KMS-11 (cell line): ENCODE measurements at regions not wholly inside any gene's neighbourhood (a gene's known extent, or its start where the extent isn't known, plus 50 kb on each side); places are given as distances from the start of the nearest gene placed in this dataset.

Experiments used
- H2AFZ ChIP-seq: fragments of 200-600 bp; sonication (generic); 2 replicates; pipeline ENCODE4 v1.6.1; 2016; ENCODE audit warnings: antibody characterized with exemption, mixed run types, low read depth
- H3K27ac ChIP-seq: fragments of 200-600 bp; sonication (generic); 2 replicates; pipeline ENCODE4 v1.6.1; 2016; ENCODE audit warnings: mild to moderate bottlenecking, mixed run types
- H3K27me3 ChIP-seq: fragments of 200-600 bp; sonication (generic); 2 replicates; pipeline ENCODE4 v1.6.1; 2017; ENCODE audit warnings: mild to moderate bottlenecking, low read depth, mixed run types, moderate library complexity; ENCODE audit not compliant: insufficient read depth
- H3K36me3 ChIP-seq: fragments of 200-600 bp; sonication (generic); 2 replicates; pipeline ENCODE4 v1.6.1; 2017; ENCODE audit warnings: mild to moderate bottlenecking, mixed run types; ENCODE audit not compliant: insufficient read depth
- H3K4me1 ChIP-seq: fragments of 200-600 bp; sonication (generic); 2 replicates; pipeline ENCODE4 v1.6.1; 2016; ENCODE audit warnings: mild to moderate bottlenecking, low read depth, mixed run types; ENCODE audit not compliant: poor library complexity, severe bottlenecking
- H3K4me2 ChIP-seq: fragments of 200-600 bp; sonication (generic); 2 replicates; pipeline ENCODE4 v1.7.0; 2016; ENCODE audit warnings: mild to moderate bottlenecking, mixed run types
- H3K4me3 ChIP-seq: fragments of 200-600 bp; sonication (generic); IDR thresholded peaks from 2 replicates; pipeline ENCODE4 v1.6.1; 2017; ENCODE audit warnings: low read depth, low read length, mixed read lengths; ENCODE audit not compliant: insufficient read depth
- H3K79me2 ChIP-seq: fragments of 200-600 bp; sonication (generic); 2 replicates; pipeline ENCODE4 v1.6.1; 2016; ENCODE audit warnings: low read depth, mixed run types; ENCODE audit not compliant: insufficient read depth
- H3K9ac ChIP-seq: fragments of 200-600 bp; sonication (generic); 2 replicates; pipeline ENCODE4 v1.6.1; 2016; ENCODE audit warnings: mild to moderate bottlenecking, mixed run types
- H4K20me1 ChIP-seq: fragments of 200-600 bp; sonication (generic); 2 replicates; pipeline ENCODE4 v1.6.1; 2016; ENCODE audit warnings: mild to moderate bottlenecking, mixed run types; ENCODE audit not compliant: insufficient read depth
- TF ChIP-seq, protein P1 (sequence below): fragments of 200-600 bp; sonication (generic); conservative IDR thresholded peaks from 2 replicates; pipeline ENCODE4 v1.6.1; 2017; ENCODE audit warnings: low read depth, mild to moderate bottlenecking, antibody characterized with exemption, low read length, moderate library complexity, mixed read lengths

DNA sequence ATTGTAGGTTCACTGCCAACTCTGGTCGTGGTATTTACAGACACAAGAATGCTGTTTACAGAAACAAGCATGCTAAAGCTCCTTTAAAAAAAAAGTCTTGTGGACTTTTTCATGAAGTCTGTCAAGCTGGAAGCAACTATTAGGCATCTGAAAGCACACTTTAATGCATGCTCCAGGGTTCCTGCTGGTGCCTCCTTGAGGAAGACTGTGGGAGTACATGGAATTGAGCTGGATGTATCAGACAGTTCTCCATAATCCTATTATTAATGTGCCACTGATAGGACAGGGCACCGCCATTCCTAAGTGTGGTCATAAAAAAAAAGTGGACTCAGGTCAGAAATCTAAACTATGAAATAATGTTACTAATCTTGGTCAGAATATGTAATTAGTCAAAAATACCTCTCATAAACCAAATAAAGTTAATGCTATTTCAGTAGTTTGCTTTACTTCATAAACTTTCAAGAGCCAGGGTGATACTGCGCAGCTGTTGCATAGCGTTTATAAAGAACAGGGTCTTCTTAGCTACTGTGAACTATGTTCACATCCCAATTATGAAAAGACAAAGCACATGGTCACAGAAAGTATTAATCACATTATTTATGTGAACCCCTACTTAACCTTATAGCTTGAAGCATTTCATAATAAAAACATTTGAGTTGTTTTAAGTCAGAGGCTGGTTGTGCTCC lies 390.8 kb upstream of the PTGER4 start:
- no peak overlapping the region for H3K27ac ChIP-seq
- TF ChIP-seq, protein P1, sequence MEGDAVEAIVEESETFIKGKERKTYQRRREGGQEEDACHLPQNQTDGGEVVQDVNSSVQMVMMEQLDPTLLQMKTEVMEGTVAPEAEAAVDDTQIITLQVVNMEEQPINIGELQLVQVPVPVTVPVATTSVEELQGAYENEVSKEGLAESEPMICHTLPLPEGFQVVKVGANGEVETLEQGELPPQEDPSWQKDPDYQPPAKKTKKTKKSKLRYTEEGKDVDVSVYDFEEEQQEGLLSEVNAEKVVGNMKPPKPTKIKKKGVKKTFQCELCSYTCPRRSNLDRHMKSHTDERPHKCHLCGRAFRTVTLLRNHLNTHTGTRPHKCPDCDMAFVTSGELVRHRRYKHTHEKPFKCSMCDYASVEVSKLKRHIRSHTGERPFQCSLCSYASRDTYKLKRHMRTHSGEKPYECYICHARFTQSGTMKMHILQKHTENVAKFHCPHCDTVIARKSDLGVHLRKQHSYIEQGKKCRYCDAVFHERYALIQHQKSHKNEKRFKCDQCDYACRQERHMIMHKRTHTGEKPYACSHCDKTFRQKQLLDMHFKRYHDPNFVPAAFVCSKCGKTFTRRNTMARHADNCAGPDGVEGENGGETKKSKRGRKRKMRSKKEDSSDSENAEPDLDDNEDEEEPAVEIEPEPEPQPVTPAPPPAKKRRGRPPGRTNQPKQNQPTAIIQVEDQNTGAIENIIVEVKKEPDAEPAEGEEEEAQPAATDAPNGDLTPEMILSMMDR: no peak
- no peaks in the 10 kb centered on the region for H3K79me2 ChIP-seq
- H4K20me1 ChIP-seq: no peaks in the 10 kb centered on the region
- no peaks in the 10 kb centered on the region for H3K4me1 ChIP-seq
- no peaks in the 10 kb centered on the region for H3K27me3 ChIP-seq
- H3K36me3 ChIP-seq: no peaks in the 10 kb centered on the region
- no peak overlapping the region for H3K4me3 ChIP-seq
- H3K9ac ChIP-seq: no peak overlapping the region
- H2AFZ ChIP-seq: no peak overlapping the region
- no peak overlapping the region for H3K4me2 ChIP-seq

DNA sequence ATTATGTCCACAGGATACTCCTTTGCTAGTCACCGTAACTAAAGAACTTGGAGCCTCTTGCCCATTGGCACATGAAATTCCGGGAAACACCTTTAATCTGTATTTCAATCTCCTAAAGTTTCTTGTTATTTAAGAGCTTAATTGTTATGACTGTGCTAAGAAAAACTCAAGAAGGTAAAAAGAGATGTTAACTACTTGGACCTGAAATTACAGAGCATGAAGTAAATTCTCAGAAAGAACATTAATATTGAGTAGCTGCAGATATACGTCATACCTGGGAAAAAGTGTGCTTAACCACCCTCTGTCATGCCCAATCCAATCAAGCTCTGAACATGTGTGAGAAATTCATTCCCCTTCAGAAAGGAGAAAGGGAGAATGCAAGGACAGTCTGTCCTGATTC lies 394.9 kb upstream of the PTGER4 start:
- no peak overlapping the region for H2AFZ ChIP-seq
- H3K4me3 ChIP-seq: no peak overlapping the region
- no peaks in the 10 kb centered on the region for H3K4me1 ChIP-seq
- no peaks in the 10 kb centered on the region for H4K20me1 ChIP-seq
- no peaks in the 10 kb centered on the region for H3K27me3 ChIP-seq
- H3K4me2 ChIP-seq: no peak overlapping the region
- no peak overlapping the region for H3K9ac ChIP-seq
- TF ChIP-seq, protein P1: no peak
- H3K27ac ChIP-seq: no peak overlapping the region
- H3K79me2 ChIP-seq: no peaks in the 10 kb centered on the region
- no peaks in the 10 kb centered on the region for H3K36me3 ChIP-seq

DNA sequence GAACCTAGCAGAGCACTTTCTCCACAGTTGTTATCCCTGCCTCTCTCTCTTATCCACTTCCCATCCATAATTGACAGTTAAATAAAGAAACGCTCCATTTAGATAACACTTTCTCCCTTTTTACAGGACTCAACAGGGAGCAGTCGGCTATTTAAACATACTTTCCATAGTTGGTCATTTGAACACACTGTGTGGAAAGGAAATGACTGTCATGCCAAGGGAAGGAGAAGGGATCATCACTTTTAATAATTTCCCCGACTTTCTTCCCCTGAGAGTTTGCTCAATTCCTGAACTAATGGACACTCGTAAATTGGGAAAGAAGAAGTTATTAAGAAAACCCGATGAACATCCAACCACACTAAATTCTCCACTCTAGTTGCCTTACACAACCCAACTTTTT lies 400.8 kb upstream of the PTGER4 start:
- no peak overlapping the region for H3K9ac ChIP-seq
- H3K4me3 ChIP-seq: no peak overlapping the region
- no peak overlapping the region for H2AFZ ChIP-seq
- H3K27me3 ChIP-seq: no peaks in the 10 kb centered on the region
- H3K36me3 ChIP-seq: no peaks in the 10 kb centered on the region
- H3K79me2 ChIP-seq: no peaks in the 10 kb centered on the region
- TF ChIP-seq, protein P1: no peak
- no peak overlapping the region for H3K4me2 ChIP-seq
- H4K20me1 ChIP-seq: no peaks in the 10 kb centered on the region
- H3K27ac ChIP-seq: no peak overlapping the region
- no peaks in the 10 kb centered on the region for H3K4me1 ChIP-seq

DNA sequence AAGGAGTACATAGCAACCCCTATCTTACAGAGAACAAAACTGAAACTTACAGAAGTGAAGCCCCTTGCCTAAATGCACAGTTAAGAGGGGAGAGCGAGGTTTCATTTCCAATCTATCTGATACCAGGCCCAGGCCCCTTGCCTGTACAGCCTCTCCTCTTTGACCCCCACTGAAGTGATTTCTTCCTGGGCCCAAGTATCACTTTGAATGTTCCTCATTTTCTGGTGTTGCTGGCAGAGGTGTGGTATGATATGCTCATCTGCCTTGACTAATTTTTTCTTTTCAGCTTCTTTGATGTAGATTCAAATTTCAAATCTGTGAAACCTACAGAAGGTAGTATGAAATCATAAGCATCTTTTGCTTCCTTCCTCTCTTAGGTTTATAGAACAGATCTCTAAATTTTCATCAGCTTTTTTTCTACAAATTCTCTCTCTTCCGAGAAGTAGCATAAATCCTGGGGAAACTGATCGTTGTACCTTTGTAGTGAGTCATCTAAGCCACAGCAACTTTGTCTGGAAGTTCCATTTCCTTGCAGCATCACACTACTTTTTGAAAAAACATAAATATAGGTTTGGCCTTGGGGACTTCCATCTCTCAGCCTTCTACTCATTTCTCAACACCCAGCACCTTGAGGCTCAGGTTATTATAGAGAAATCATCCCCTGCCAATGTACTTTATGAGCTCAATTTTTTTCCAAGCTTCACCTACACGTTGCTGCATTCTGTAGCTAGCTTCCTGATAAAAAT lies 402.4 kb upstream of the PTGER4 start:
- Histone ChIP-seq H3K36me3 (no peaks in the 10 kb centered on the region), H3K27ac (no peak overlapping the region), H3K4me1 (no peaks in the 10 kb centered on the region), H3K9ac (no peak overlapping the region), H3K79me2 (no peaks in the 10 kb centered on the region), H4K20me1 (no peaks in the 10 kb centered on the region), H2AFZ (no peak overlapping the region), H3K4me2 (no peak overlapping the region), H3K4me3 (no peak overlapping the region), H3K27me3 (no peaks in the 10 kb centered on the region)
- TF ChIP-seq, protein P1: no peak
